MCF 10A (cell line): ENCODE measurements at regions not wholly inside any gene's neighbourhood (a gene's known extent, or its start where the extent isn't known, plus 50 kb on each side); places are given as distances from the start of the nearest gene placed in this dataset.
"Not testable (repeated sequence)": the region's sequence is repeated elsewhere in the genome, so short reads cannot be mapped to it uniquely, and the experiment has no call there.

Experiments used
- BruUV-seq: library from RNA; stranded (reverse); fragments of 400-500 nt; replicated peaks from 2 replicates; lab custom pipeline; 2021; lab: Mats Ljungman, UMichigan
- CTCF ChIA-PET: fragments of 300-600 bp; sonication (Branson Sonifier 250); formaldehyde crosslinking; extraction: SDS; loops from one replicate; lab custom pipeline; 2021; ENCODE audit warnings: antibody characterized with exemption, inconsistent platforms; lab: Yijun Ruan, JAX
- POLR2A ChIA-PET: fragments of 300-600, 350-650 bp; sonication (Branson Sonifier 250); formaldehyde crosslinking; extraction: SDS; loops from one replicate; lab custom pipeline; 2020; ENCODE audit warnings: antibody characterized with exemption, inconsistent platforms; lab: Yijun Ruan, JAX
- DNase-seq: peaks from one replicate; pipeline ENCODE4 v3.0.0-alpha.2; 2018; ENCODE audit not compliant: unreplicated experiment
- H3K27ac Mint-ChIP-seq: one replicate; pipeline ENCODE4 v1.8.0; 2022; ENCODE audit warnings: mild to moderate bottlenecking, low read depth, mixed read lengths; ENCODE audit not compliant: unreplicated experiment
- H3K27me3 Mint-ChIP-seq: one replicate; pipeline ENCODE4 v1.8.0; 2022; ENCODE audit warnings: mixed read lengths; ENCODE audit not compliant: insufficient read depth, unreplicated experiment
- H3K36me3 Mint-ChIP-seq: one replicate; pipeline ENCODE4 v1.8.0; 2022; ENCODE audit warnings: mild to moderate bottlenecking, moderate library complexity, mixed read lengths; ENCODE audit not compliant: insufficient read depth, unreplicated experiment
- H3K4me1 Mint-ChIP-seq: one replicate; pipeline ENCODE4 v1.8.0; 2022; ENCODE audit warnings: mixed read lengths; ENCODE audit not compliant: insufficient read depth, unreplicated experiment
- H3K4me3 Mint-ChIP-seq: one replicate; pipeline ENCODE4 v1.8.0; 2022; ENCODE audit warnings: mild to moderate bottlenecking, moderate library complexity, mixed read lengths; ENCODE audit not compliant: unreplicated experiment
- H3K9me3 Mint-ChIP-seq: one replicate; pipeline ENCODE4 v1.8.0; 2022; ENCODE audit warnings: mixed read lengths; ENCODE audit not compliant: unreplicated experiment
- intact Hi-C: fragments of 100-400 bp; cut with micrococcal nuclease; formaldehyde crosslinking; loops from 2 replicates; pipeline ENCODE4 v1.14.1; 2022
- TF ChIP-seq, protein P1 (sequence below): fragments of 200-600 bp; IDR thresholded peaks from one replicate; pipeline ENCODE4 v1.8.0; 2022; ENCODE audit warnings: antibody characterized with exemption, mild to moderate bottlenecking; ENCODE audit not compliant: unreplicated experiment

DNA sequence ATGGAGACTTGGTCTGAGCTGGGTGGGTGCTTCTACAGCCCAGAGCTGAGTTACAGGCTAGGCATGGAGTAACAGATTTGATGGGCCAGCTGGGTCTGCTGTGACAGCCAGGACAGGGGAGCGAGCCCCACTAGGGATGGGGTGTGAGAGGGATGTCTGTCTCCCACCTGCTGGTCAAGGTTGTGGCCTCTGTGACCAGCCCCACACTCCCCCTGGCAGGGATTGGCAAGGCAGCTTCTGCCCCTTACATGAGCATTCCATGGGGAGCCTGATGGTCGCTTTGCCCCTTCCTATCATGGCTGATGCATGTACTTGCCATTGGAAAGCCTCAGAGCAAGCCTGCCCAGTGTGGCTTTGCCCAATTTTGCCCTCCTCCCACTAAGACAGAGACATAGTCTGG, 162.0 kb upstream of the FIGN start:
- H3K27me3 Mint-ChIP-seq, result no peaks in the 10 kb centered on the region
- no peak overlapping the region for H3K4me3 Mint-ChIP-seq
- ChIA-PET POLR2A (no interaction called here), CTCF (interaction anchor here (0.6 kb wide), 1 partner anchor 163 kb away, joined by 3 read pairs; no protein-coding TSS in a partner anchor)
- H3K4me1 Mint-ChIP-seq, result no peaks in the 10 kb centered on the region
- H3K27ac Mint-ChIP-seq, result no peak overlapping the region
- no peaks in the 10 kb centered on the region for H3K36me3 Mint-ChIP-seq
- DNase-seq, result no peak
- BruUV-seq, result no TSS peak
- TF ChIP-seq, protein P1, sequence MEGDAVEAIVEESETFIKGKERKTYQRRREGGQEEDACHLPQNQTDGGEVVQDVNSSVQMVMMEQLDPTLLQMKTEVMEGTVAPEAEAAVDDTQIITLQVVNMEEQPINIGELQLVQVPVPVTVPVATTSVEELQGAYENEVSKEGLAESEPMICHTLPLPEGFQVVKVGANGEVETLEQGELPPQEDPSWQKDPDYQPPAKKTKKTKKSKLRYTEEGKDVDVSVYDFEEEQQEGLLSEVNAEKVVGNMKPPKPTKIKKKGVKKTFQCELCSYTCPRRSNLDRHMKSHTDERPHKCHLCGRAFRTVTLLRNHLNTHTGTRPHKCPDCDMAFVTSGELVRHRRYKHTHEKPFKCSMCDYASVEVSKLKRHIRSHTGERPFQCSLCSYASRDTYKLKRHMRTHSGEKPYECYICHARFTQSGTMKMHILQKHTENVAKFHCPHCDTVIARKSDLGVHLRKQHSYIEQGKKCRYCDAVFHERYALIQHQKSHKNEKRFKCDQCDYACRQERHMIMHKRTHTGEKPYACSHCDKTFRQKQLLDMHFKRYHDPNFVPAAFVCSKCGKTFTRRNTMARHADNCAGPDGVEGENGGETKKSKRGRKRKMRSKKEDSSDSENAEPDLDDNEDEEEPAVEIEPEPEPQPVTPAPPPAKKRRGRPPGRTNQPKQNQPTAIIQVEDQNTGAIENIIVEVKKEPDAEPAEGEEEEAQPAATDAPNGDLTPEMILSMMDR, result no peak
- peaks cover 16% of the 10 kb centered on the region for H3K9me3 Mint-ChIP-seq
- intact Hi-C loops, result no loop called here

DNA sequence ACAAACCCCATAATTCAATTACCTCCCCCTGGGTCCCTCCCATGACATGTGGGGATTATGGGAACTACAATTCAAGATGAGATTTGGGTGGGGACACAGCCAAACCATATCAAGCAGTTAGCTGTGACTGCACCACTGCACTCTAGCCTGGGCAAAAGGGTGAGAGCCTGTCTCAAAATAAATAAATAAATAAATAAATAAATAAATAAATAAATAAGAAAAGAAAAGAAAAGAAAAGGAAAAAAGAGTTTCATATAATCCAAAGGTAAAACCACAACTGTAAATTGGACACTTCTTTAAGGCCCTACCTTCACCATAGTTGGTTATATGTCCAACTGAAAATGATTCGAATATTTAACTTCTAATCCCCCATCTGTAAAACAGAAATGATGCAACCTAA, 157.6 kb upstream of the FIGN start:
- CTCF ChIA-PET, H3K4me3 Mint-ChIP-seq, POLR2A ChIA-PET, BruUV-seq, H3K27me3 Mint-ChIP-seq, H3K36me3 Mint-ChIP-seq, intact Hi-C loops, H3K4me1 Mint-ChIP-seq, DNase-seq, H3K27ac Mint-ChIP-seq, H3K9me3 Mint-ChIP-seq: not testable (repeated sequence)

DNA sequence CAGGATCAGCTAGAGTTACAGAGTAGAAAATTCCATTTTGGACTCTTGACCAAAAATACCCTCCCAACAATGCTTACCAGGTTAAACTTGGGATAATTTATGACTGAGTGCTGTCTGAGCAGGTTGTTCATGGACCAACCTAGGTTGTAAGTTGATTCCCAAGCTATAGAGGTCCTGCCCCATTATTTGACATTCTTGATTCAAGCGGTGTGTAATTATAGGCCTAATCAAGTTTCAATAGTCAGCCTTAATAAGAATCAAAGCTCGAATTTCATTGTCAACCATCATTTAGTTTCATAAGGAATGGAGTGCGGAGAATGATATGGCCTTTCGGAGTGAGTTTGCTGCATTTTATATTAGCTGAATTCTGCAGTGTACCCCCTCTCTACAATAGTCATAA, 152.8 kb upstream of the FIGN start:
- no peak for DNase-seq
- H3K27ac Mint-ChIP-seq, result no peak overlapping the region
- H3K4me1 Mint-ChIP-seq, result no peaks in the 10 kb centered on the region
- TF ChIP-seq, protein P1, result no peak
- H3K36me3 Mint-ChIP-seq, result no peaks in the 10 kb centered on the region
- no peaks in the 10 kb centered on the region for H3K27me3 Mint-ChIP-seq
- BruUV-seq, result no TSS peak
- ChIA-PET POLR2A (interaction anchor here (1.0 kb wide), 1 partner anchor 11 kb away, joined by 3 read pairs; no protein-coding TSS in a partner anchor), CTCF (interaction anchor here (1.1 kb wide), 1 partner anchor 36 kb away, joined by 3 read pairs; no protein-coding TSS in a partner anchor)
- peaks cover 8% of the 10 kb centered on the region for H3K9me3 Mint-ChIP-seq
- H3K4me3 Mint-ChIP-seq, result no peak overlapping the region
- intact Hi-C loops, result no loop called here

DNA sequence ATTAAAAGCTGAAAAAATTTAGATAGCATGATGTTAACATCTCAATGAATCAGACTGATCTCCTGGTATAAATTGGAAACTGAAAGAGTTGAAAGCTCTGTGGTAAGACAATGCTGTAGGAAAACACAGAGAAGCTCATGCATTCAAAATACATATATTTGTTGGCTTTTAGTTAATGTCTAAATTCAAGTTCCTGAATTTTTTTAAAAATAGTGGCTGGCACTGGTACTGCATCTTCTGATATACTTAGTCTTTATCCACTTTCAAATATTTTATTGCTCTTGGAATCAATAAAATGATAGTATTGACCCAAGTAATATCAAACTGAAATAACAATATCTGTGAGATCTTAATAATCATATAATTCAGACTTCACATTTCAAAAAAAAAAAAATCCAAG, 151.4 kb upstream of the FIGN start:
- no peak for DNase-seq
- BruUV-seq, result no TSS peak
- no peaks in the 10 kb centered on the region for H3K9me3 Mint-ChIP-seq
- H3K27ac Mint-ChIP-seq, result no peak overlapping the region
- no peaks in the 10 kb centered on the region for H3K27me3 Mint-ChIP-seq
- ChIA-PET POLR2A (interaction anchor here (0.7 kb wide), 1 partner anchor 56 kb away, joined by 4 read pairs; no protein-coding TSS in a partner anchor), CTCF (interaction anchor here (0.6 to 1.0 kb wide), 4 partner anchors 26 to 202 kb away, joined by 3 read pairs; no protein-coding TSS in a partner anchor)
- TF ChIP-seq, protein P1, result no peak
- no peaks in the 10 kb centered on the region for H3K4me1 Mint-ChIP-seq
- H3K4me3 Mint-ChIP-seq, result no peak overlapping the region
- no peaks in the 10 kb centered on the region for H3K36me3 Mint-ChIP-seq
- intact Hi-C loops, result no loop called here
